Endothelial cell of umbilical vein (primary cell): ENCODE measurements at regions not wholly inside any gene's neighbourhood (a gene's known extent, or its start where the extent isn't known, plus 50 kb on each side); places are given as distances from the start of the nearest gene placed in this dataset.
"Not testable (repeated sequence)": the region's sequence is repeated elsewhere in the genome, so short reads cannot be mapped to it uniquely, and the experiment has no call there.

ENCODE experiments used
- BruUV-seq: library from RNA; stranded (reverse); fragments of 400-500 nt; replicated peaks from 2 replicates; lab custom pipeline; 2021; lab: Mats Ljungman, UMichigan
- CTCF ChIA-PET: fragments of 300-600, 350-600 bp; sonication (Branson Sonifier 250); formaldehyde crosslinking; loops from one replicate; lab custom pipeline; 2021; ENCODE audit warnings: antibody characterized with exemption, inconsistent platforms; lab: Charles Lee
- POLR2A ChIA-PET: fragments of 300-600, 350-600 bp; sonication (Branson Sonifier 250); formaldehyde crosslinking; loops from one replicate; lab custom pipeline; 2021; ENCODE audit warnings: antibody characterized with exemption, inconsistent platforms; lab: Charles Lee
- DNase-seq: peaks from one replicate; pipeline ENCODE4 v3.0.0-alpha.2; 2011; ENCODE audit warnings: low read depth, low spot score
- FAIRE-seq: peaks from 2 replicates; lab custom pipeline; 2011; peaks lifted over from hg19 to GRCh38; lab: Jason Lieb, UNC
- H2AFZ ChIP-seq: 2 replicates; pipeline ENCODE4 v1.6.0; 2012; ENCODE audit warnings: low read depth, low read length, control low read depth, inconsistent platforms
- H3K27ac ChIP-seq: 2 replicates; pipeline ENCODE4 v1.5.1; 2011; ENCODE audit warnings: low read depth, mild to moderate bottlenecking, control low read depth, low read length, moderate library complexity; ENCODE audit not compliant: insufficient read depth
- H3K27me3 ChIP-seq, 2 experiments: 2 replicates each; pipeline versions ENCODE4 v1.6.0 to v1.6.1; 2011; ENCODE audit warnings: low read length in 2 of 2, mixed read lengths in 1 of 2; ENCODE audit not compliant: control insufficient read depth in 2 of 2, insufficient read depth in 2 of 2
- H3K36me3 ChIP-seq, 2 experiments: 2 replicates in 1 of 2; 3 replicates in 1 of 2; pipeline ENCODE4 v1.5.1; 2011; ENCODE audit warnings: low read length in 2 of 2, mild to moderate bottlenecking in 1 of 2, moderate library complexity in 1 of 2; ENCODE audit not compliant: control insufficient read depth in 2 of 2, insufficient read depth in 2 of 2; ENCODE audit errors: extremely low read depth in 1 of 2
- H3K4me1 ChIP-seq: 3 replicates; pipeline ENCODE4 v1.5.1; 2011; ENCODE audit warnings: mild to moderate bottlenecking, low read length; ENCODE audit not compliant: control insufficient read depth, insufficient read depth; ENCODE audit errors: extremely low read depth
- H3K4me2 ChIP-seq: 2 replicates; pipeline ENCODE4 v1.6.1; 2011; ENCODE audit warnings: low read length, control low read depth, mixed read lengths; ENCODE audit not compliant: insufficient read depth
- H3K4me3 ChIP-seq, 3 experiments: fragments of 200-600 bp in 1 of 3; sonication (generic), shearing (Covaris generic) in 1 of 3; replicated peaks in 1 of 3; 2 replicates each; pipeline ENCODE4 v1.5.1; 2011 to 2016; ENCODE audit warnings: control low read depth in 3 of 3, low read length in 3 of 3, mild to moderate bottlenecking in 2 of 3, inconsistent platforms in 1 of 3, low read depth in 1 of 3, moderate library complexity in 1 of 3; ENCODE audit not compliant: insufficient read depth in 1 of 3
- H3K79me2 ChIP-seq: 2 replicates; pipeline ENCODE4 v1.6.0; 2012; ENCODE audit warnings: low read length, inconsistent platforms; ENCODE audit not compliant: control insufficient read depth, insufficient read depth
- H3K9ac ChIP-seq: replicated peaks from 2 replicates; pipeline ENCODE3; 2011; ENCODE audit warnings: low read length, control low read depth; ENCODE audit not compliant: insufficient read depth; ENCODE audit errors: extremely low read depth
- H3K9me1 ChIP-seq: replicated peaks from 3 replicates; pipeline ENCODE4 v1.6.0; 2011; ENCODE audit warnings: mild to moderate bottlenecking, low read length; ENCODE audit not compliant: control insufficient read depth, insufficient read depth; ENCODE audit errors: extremely low read depth
- H3K9me3 ChIP-seq: replicated peaks from 2 replicates; pipeline ENCODE4 v1.5.1; 2012; ENCODE audit warnings: low read length, inconsistent platforms; ENCODE audit not compliant: control insufficient read depth, insufficient read depth
- H4K20me1 ChIP-seq: replicated peaks from 2 replicates; pipeline ENCODE3; 2011; ENCODE audit warnings: mild to moderate bottlenecking, low read length; ENCODE audit not compliant: control insufficient read depth, insufficient read depth; ENCODE audit errors: extremely low read depth
- EZH2 ChIP-seq: IDR thresholded peaks from 2 replicates; pipeline ENCODE4 v1.6.1; 2012; ENCODE audit warnings: borderline replicate concordance, low read depth, mild to moderate bottlenecking, moderate library complexity, low read length, inconsistent platforms; ENCODE audit not compliant: severe bottlenecking
- FOS ChIP-seq: IDR thresholded peaks from 2 replicates; pipeline ENCODE4 v1.6.1; 2011; ENCODE audit warnings: mild to moderate bottlenecking, low read length, moderate library complexity, borderline replicate concordance; ENCODE audit not compliant: insufficient read depth
- GATA2 ChIP-seq: IDR thresholded peaks from 2 replicates; pipeline ENCODE4 v1.7.0; 2011; ENCODE audit warnings: low read depth, mild to moderate bottlenecking, moderate library complexity, mixed read lengths, low read length; ENCODE audit not compliant: insufficient read length, insufficient read depth
- JUN ChIP-seq: IDR thresholded peaks from 2 replicates; pipeline ENCODE4 v1.6.1; 2011; ENCODE audit warnings: borderline replicate concordance, low read depth; ENCODE audit not compliant: insufficient read length, insufficient read depth
- MAX ChIP-seq: IDR thresholded peaks from 2 replicates; pipeline ENCODE4 v1.6.1; 2011; ENCODE audit not compliant: insufficient read depth, insufficient read length
- MYC ChIP-seq: IDR thresholded peaks from one replicate; pipeline ENCODE4 v1.6.1; 2011; ENCODE audit warnings: mild to moderate bottlenecking, low read depth, low read length
- POLR2A ChIP-seq: IDR thresholded peaks from 2 replicates; pipeline ENCODE4 v1.6.1; 2012; ENCODE audit warnings: low read depth, mild to moderate bottlenecking, control low read depth, low read length
- POLR2AphosphoS5 ChIP-seq: IDR thresholded peaks from 2 replicates; pipeline ENCODE4 v1.6.1; 2012; ENCODE audit warnings: low read depth, mild to moderate bottlenecking, control low read depth, low read length, moderate library complexity; ENCODE audit not compliant: insufficient read depth
- dilution Hi-C: fragments of 300-500 bp; cut with MboI; formaldehyde crosslinking; loops from one replicate; pipeline ENCODE4 v1.15.0; 2019; ENCODE audit warnings: low sequenced_read_pairs; ENCODE audit not compliant: extremely low pct_ligation_motif_present
- intact Hi-C: fragments of 100-400 bp; cut with micrococcal nuclease; formaldehyde crosslinking; loops from one replicate; pipeline ENCODE4 v1.10.0; 2022
- TF ChIP-seq, protein P1 (sequence below), 2 donors: IDR thresholded peaks; 1 replicate in 1 of 2; 2 replicates in 1 of 2; pipeline ENCODE4 v1.5.1; 2011; ENCODE audit warnings: low read length in 2 of 2, mild to moderate bottlenecking in 2 of 2, moderate library complexity in 2 of 2, control low read depth in 1 of 2, inconsistent platforms in 1 of 2, low read depth in 1 of 2; ENCODE audit not compliant: insufficient read depth in 1 of 2; ENCODE audit errors: extremely low read depth in 1 of 2

- intact Hi-C loops: no loop called here
- no TSS peak for BruUV-seq
Observed at GRCh38 chr10:109732254-109732965, 190.9 kb downstream of the XPNPEP1 start.

DNA sequence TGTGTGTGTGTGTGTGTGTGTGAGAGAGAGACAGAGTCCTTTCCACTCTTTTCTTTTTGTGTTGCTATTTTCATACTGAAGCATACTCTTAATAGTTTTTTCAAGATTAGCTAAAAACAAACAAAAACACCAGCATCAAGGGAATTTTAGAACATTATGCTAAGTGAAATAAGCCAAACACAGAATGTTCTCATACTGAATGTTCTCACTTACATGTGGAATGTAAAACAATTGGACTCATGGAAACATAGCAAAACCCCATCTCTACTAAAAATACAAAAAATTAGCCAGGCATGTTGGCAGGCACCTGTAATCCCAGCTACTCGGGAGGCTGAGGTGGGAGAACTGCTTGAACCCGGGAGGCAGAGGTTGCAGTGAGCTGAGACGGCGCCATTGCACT, 193.4 kb downstream of the XPNPEP1 start:
- H3K27ac ChIP-seq, POLR2A ChIA-PET, H3K4me2 ChIP-seq, FAIRE-seq, DNase-seq, H3K79me2 ChIP-seq, H3K4me1 ChIP-seq, dilution Hi-C loops, H3K36me3 ChIP-seq, H4K20me1 ChIP-seq, H2AFZ ChIP-seq, intact Hi-C loops, BruUV-seq, H3K27me3 ChIP-seq, H3K9me3 ChIP-seq, H3K9me1 ChIP-seq, H3K4me3 ChIP-seq, H3K9ac ChIP-seq, CTCF ChIA-PET: not testable (repeated sequence)

More at GRCh38 chr10:109732254-109732965, 190.9 kb downstream of the XPNPEP1 start:
- FAIRE-seq (no peak), DNase-seq (no peak)
- no peaks in the 10 kb centered on the region for H4K20me1 ChIP-seq
- H3K4me1 ChIP-seq: no peaks in the 10 kb centered on the region
- H3K9me1 ChIP-seq: no peaks in the 10 kb centered on the region
- H3K36me3 ChIP-seq: no peaks in the 10 kb centered on the region
- POLR2A ChIA-PET: no interaction called here
- H3K9ac ChIP-seq: no peak overlapping the region
- dilution Hi-C loops: no loop called here
- H3K4me2 ChIP-seq: no peak overlapping the region
- no peaks in the 10 kb centered on the region for H3K27me3 ChIP-seq
- H3K4me3 ChIP-seq: no peak overlapping the region
- TF ChIP-seq FOS: no peak
- no peak for TF ChIP-seq POLR2AphosphoS5
- TF ChIP-seq EZH2: no peak
- TF ChIP-seq POLR2A: no peak
- TF ChIP-seq, protein P1, sequence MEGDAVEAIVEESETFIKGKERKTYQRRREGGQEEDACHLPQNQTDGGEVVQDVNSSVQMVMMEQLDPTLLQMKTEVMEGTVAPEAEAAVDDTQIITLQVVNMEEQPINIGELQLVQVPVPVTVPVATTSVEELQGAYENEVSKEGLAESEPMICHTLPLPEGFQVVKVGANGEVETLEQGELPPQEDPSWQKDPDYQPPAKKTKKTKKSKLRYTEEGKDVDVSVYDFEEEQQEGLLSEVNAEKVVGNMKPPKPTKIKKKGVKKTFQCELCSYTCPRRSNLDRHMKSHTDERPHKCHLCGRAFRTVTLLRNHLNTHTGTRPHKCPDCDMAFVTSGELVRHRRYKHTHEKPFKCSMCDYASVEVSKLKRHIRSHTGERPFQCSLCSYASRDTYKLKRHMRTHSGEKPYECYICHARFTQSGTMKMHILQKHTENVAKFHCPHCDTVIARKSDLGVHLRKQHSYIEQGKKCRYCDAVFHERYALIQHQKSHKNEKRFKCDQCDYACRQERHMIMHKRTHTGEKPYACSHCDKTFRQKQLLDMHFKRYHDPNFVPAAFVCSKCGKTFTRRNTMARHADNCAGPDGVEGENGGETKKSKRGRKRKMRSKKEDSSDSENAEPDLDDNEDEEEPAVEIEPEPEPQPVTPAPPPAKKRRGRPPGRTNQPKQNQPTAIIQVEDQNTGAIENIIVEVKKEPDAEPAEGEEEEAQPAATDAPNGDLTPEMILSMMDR (IDR thresholded peaks at IDR 0.05; ENCODE audit: extremely low read depth in 1 of 2, insufficient read depth in 1 of 2, low read depth in 1 of 2, low read length in 2 of 2): no peak
- no peak for TF ChIP-seq MAX
- no peak for TF ChIP-seq GATA2
- no peak for TF ChIP-seq JUN
- no peak for TF ChIP-seq MYC
- no peak overlapping the region for H3K27ac ChIP-seq
- peaks cover 2% of the 10 kb centered on the region for H3K9me3 ChIP-seq
- CTCF ChIA-PET: no interaction called here
- no peaks in the 10 kb centered on the region for H3K79me2 ChIP-seq
- no peak overlapping the region for H2AFZ ChIP-seq
